ENCODE measurements at regions not wholly inside any gene's neighbourhood (a gene's known extent, or its start where the extent isn't known, plus 50 kb on each side); places are given as distances from the start of the nearest gene placed in this dataset.

- no peak for DNase-seq (ENCODE audit: low read depth)
- Histone ChIP-seq H3K36me3 (ENCODE audit: control insufficient read depth, insufficient read depth, low read length) (no peaks in the 10 kb centered on the region), H3K4me3 (ENCODE audit: low read depth, low read length) (no peak overlapping the region), H3K27me3 (ENCODE audit: control insufficient read depth, insufficient read depth, low read length) (no peaks in the 10 kb centered on the region)
- no peak for TF ChIP-seq CTCF (IDR thresholded peaks at IDR 0.05; ENCODE audit: insufficient read depth, low read length, poor library complexity, severe bottlenecking)
These were observed 83.8 kb upstream of the STOX2 start for GRCh38 chr4:183821076-183821853.

- peak; percentile 93 for DNase-seq (ENCODE audit: low read depth)
- H3K36me3 ChIP-seq (ENCODE audit: control insufficient read depth, insufficient read depth, low read length) = no peaks in the 10 kb centered on the region
- no peaks in the 10 kb centered on the region for H3K27me3 ChIP-seq (ENCODE audit: control insufficient read depth, insufficient read depth, low read length)
- no peak for TF ChIP-seq CTCF (IDR thresholded peaks at IDR 0.05; ENCODE audit: insufficient read depth, low read length, poor library complexity, severe bottlenecking)
- H3K4me3 ChIP-seq (ENCODE audit: low read depth, low read length) = no peak overlapping the region
These were observed 81.7 kb upstream of the STOX2 start for GRCh38 chr4:183823434-183823833.

GRCh38 chr4:183825346-183825745 lies 79.8 kb upstream of the STOX2 start:
- no peak for DNase-seq (ENCODE audit: low read depth)
- H3K36me3 ChIP-seq (ENCODE audit: control insufficient read depth, insufficient read depth, low read length) = no peaks in the 10 kb centered on the region
- H3K4me3 ChIP-seq (ENCODE audit: low read depth, low read length) = no peak overlapping the region
- TF ChIP-seq CTCF (IDR thresholded peaks at IDR 0.05; ENCODE audit: insufficient read depth, low read length, poor library complexity, severe bottlenecking) = no peak
- H3K27me3 ChIP-seq (ENCODE audit: control insufficient read depth, insufficient read depth, low read length) = no peaks in the 10 kb centered on the region

GRCh38 chr4:183826461-183826860 lies 78.6 kb upstream of the STOX2 start:
- Histone ChIP-seq H3K4me3 (ENCODE audit: low read depth, low read length) (no peak overlapping the region), H3K36me3 (ENCODE audit: control insufficient read depth, insufficient read depth, low read length) (no peaks in the 10 kb centered on the region), H3K27me3 (ENCODE audit: control insufficient read depth, insufficient read depth, low read length) (no peaks in the 10 kb centered on the region)
- no peak for DNase-seq (ENCODE audit: low read depth)
- TF ChIP-seq CTCF (IDR thresholded peaks at IDR 0.05; ENCODE audit: insufficient read depth, low read length, poor library complexity, severe bottlenecking) = no peak

GRCh38 chr4:183828125-183828524 lies 77.0 kb upstream of the STOX2 start:
- H3K36me3 ChIP-seq (ENCODE audit: control insufficient read depth, insufficient read depth, low read length) = no peaks in the 10 kb centered on the region
- H3K4me3 ChIP-seq (ENCODE audit: low read depth, low read length) = no peak overlapping the region
- H3K27me3 ChIP-seq (ENCODE audit: control insufficient read depth, insufficient read depth, low read length) = no peaks in the 10 kb centered on the region
- no peak for DNase-seq (ENCODE audit: low read depth)
- no peak for TF ChIP-seq CTCF (IDR thresholded peaks at IDR 0.05; ENCODE audit: insufficient read depth, low read length, poor library complexity, severe bottlenecking)

GRCh38 chr4:183828839-183829238 lies 76.3 kb upstream of the STOX2 start:
- Histone ChIP-seq H3K36me3 (ENCODE audit: control insufficient read depth, insufficient read depth, low read length) (no peaks in the 10 kb centered on the region), H3K4me3 (ENCODE audit: low read depth, low read length) (no peak overlapping the region), H3K27me3 (ENCODE audit: control insufficient read depth, insufficient read depth, low read length) (no peaks in the 10 kb centered on the region)
- TF ChIP-seq CTCF (IDR thresholded peaks at IDR 0.05; ENCODE audit: insufficient read depth, low read length, poor library complexity, severe bottlenecking) = no peak
- no peak for DNase-seq (ENCODE audit: low read depth)

Data from kidney epithelial cell (primary cell).